ENCODE measurements at regions not wholly inside any gene's neighbourhood (a gene's known extent, or its start where the extent isn't known, plus 50 kb on each side); places are given as distances from the start of the nearest gene placed in this dataset.

GRCh38 chr2:211086049-211086448, 529.6 kb downstream of the CPS1 start:
- H3K4me1 ChIP-seq: no peaks in the 10 kb centered on the region
- TF ChIP-seq CTCF (IDR thresholded peaks at IDR 0.05): no peak
- TF ChIP-seq POLR2A (IDR thresholded peaks at IDR 0.05): no peak
- no peaks in the 10 kb centered on the region for H3K9me3 ChIP-seq
- ATAC-seq (no peak), DNase-seq (no peak)
- no peak overlapping the region for H3K4me3 ChIP-seq
- H3K27ac ChIP-seq: no peak overlapping the region
- H3K27me3 ChIP-seq: no peaks in the 10 kb centered on the region
- intact Hi-C loops (cut with DNase I): no loop called here
- H3K36me3 ChIP-seq (replicated peaks in 1 of 2; ENCODE audit: insufficient read depth in 1 of 2, low read depth in 2 of 2): no peaks in the 10 kb centered on the region
- 66 to 77% methylated on average over 3 of the region's 3 CpGs for WGBS, 2 donors

GRCh38 chr2:211089127-211089526, 532.7 kb downstream of the CPS1 start:
- intact Hi-C loops (cut with DNase I): no loop called here
- WGBS, 2 donors: 82 to 87% methylated on average over 3 of the region's 3 CpGs
- TF ChIP-seq CTCF (IDR thresholded peaks at IDR 0.05) (no peak), POLR2A (IDR thresholded peaks at IDR 0.05) (no peak)
- DNase-seq (no peak), ATAC-seq (no peak)
- H3K4me3 ChIP-seq: no peak overlapping the region
- no peaks in the 10 kb centered on the region for H3K9me3 ChIP-seq
- H3K27me3 ChIP-seq: no peaks in the 10 kb centered on the region
- no peak overlapping the region for H3K27ac ChIP-seq
- H3K4me1 ChIP-seq: no peaks in the 10 kb centered on the region
- H3K36me3 ChIP-seq (replicated peaks in 1 of 2; ENCODE audit: insufficient read depth in 1 of 2, low read depth in 2 of 2): no peaks in the 10 kb centered on the region

- peak; percentile 21 for ATAC-seq
- TF ChIP-seq CTCF (IDR thresholded peaks at IDR 0.05) (peak in 6 of 7 experiments; percentile 31 to 53 (median 48)), POLR2A (IDR thresholded peaks at IDR 0.05) (no peak)
- peak in 2 of 4 donors; percentile 11 for DNase-seq
- H3K4me1 ChIP-seq: no peaks in the 10 kb centered on the region
- intact Hi-C loops (cut with DNase I): no loop called here
- H3K36me3 ChIP-seq (replicated peaks in 1 of 2; ENCODE audit: insufficient read depth in 1 of 2, low read depth in 2 of 2): no peaks in the 10 kb centered on the region
- 85 to 89% methylated on average over 3 of the region's 3 CpGs for WGBS, 2 donors
- H3K27me3 ChIP-seq: no peaks in the 10 kb centered on the region
- no peak overlapping the region for H3K27ac ChIP-seq
- H3K4me3 ChIP-seq: no peak overlapping the region
- peaks cover 0 to 6% (median 0%) of the 10 kb centered on the region in 3 donors for H3K9me3 ChIP-seq
Measured at GRCh38 chr2:211093743-211094303, 537.4 kb downstream of the CPS1 start.

- intact Hi-C loops (cut with DNase I): no loop called here
- 20 to 36% methylated on average over 4 of the region's 4 CpGs for WGBS, 2 donors
- ATAC-seq: no peak
Measured at GRCh38 chr2:211103989-211104388, 547.6 kb downstream of the CPS1 start.

More at GRCh38 chr2:211103989-211104388, 547.6 kb downstream of the CPS1 start:
- H3K9me3 ChIP-seq: no peaks in the 10 kb centered on the region
- no peak overlapping the region for H3K4me3 ChIP-seq
- H3K36me3 ChIP-seq (replicated peaks in 1 of 2; ENCODE audit: insufficient read depth in 1 of 2, low read depth in 2 of 2): no peaks in the 10 kb centered on the region
- no peaks in the 10 kb centered on the region for H3K27me3 ChIP-seq
- peak in 2 of 4 donors; percentile 13 to 22 for DNase-seq
- H3K4me1 ChIP-seq: no peaks in the 10 kb centered on the region
- TF ChIP-seq POLR2A (IDR thresholded peaks at IDR 0.05) (no peak), CTCF (IDR thresholded peaks at IDR 0.05) (no peak)
- H3K27ac ChIP-seq: no peak overlapping the region

Measured in body of pancreas (tissue), 4 donors.